WTC11 (cell line): ENCODE measurements at regions not wholly inside any gene's neighbourhood (a gene's known extent, or its start where the extent isn't known, plus 50 kb on each side); places are given as distances from the start of the nearest gene placed in this dataset.

Experiments
- IRF2 ChIP-seq: sonication (generic); formaldehyde crosslinking; IDR thresholded peaks from 2 replicates; pipeline ENCODE4 v1.8.0; 2022; ENCODE audit warnings: low read depth, missing genetic modification reagents, borderline replicate concordance
- KAT7 ChIP-seq: sonication (generic); formaldehyde crosslinking; IDR thresholded peaks from 2 replicates; pipeline ENCODE4 v1.8.1; 2023; ENCODE audit warnings: missing genetic modification reagents, mild to moderate bottlenecking, borderline replicate concordance
- NR1H2 ChIP-seq: sonication (generic); formaldehyde crosslinking; IDR thresholded peaks from 2 replicates; pipeline ENCODE4 v1.9.0; 2021; ENCODE audit warnings: mild to moderate bottlenecking, moderate library complexity, missing genetic modification reagents
- TEAD1 ChIP-seq: sonication (generic); formaldehyde crosslinking; IDR thresholded peaks from 2 replicates; pipeline ENCODE4 v1.8.0; 2022; ENCODE audit warnings: mild to moderate bottlenecking, missing genetic modification reagents
- ZNF219 ChIP-seq: sonication (generic); formaldehyde crosslinking; IDR thresholded peaks from 2 replicates; pipeline ENCODE4 v1.8.0; 2023; ENCODE audit warnings: missing genetic modification reagents, mild to moderate bottlenecking, borderline replicate concordance
- ZNF263 ChIP-seq: sonication (generic); formaldehyde crosslinking; IDR thresholded peaks from 2 replicates; pipeline ENCODE4 v1.8.1; 2022; ENCODE audit warnings: low read depth, mild to moderate bottlenecking, moderate library complexity, missing genetic modification reagents
- TF ChIP-seq, protein P1 (sequence below): fragments of 200-600 bp; IDR thresholded peaks from 2 replicates; pipeline ENCODE4 v1.8.0; 2022; ENCODE audit warnings: antibody characterized with exemption
- TF ChIP-seq, protein P2 (sequence below): sonication (generic); formaldehyde crosslinking; IDR thresholded peaks from 2 replicates; pipeline ENCODE4 v1.8.1; 2023; ENCODE audit warnings: mild to moderate bottlenecking, missing genetic modification reagents, borderline replicate concordance
- TF ChIP-seq, protein P3 (sequence below): sonication (generic); formaldehyde crosslinking; IDR thresholded peaks from 2 replicates; pipeline ENCODE4 v1.8.1; 2022; ENCODE audit warnings: low read depth, mild to moderate bottlenecking, moderate library complexity, missing genetic modification reagents, borderline replicate concordance
- TF ChIP-seq, protein P4 (sequence below): sonication (generic); formaldehyde crosslinking; IDR thresholded peaks from 2 replicates; pipeline ENCODE4 v1.8.1; 2023; ENCODE audit warnings: mild to moderate bottlenecking, moderate library complexity, missing genetic modification reagents

DNA sequence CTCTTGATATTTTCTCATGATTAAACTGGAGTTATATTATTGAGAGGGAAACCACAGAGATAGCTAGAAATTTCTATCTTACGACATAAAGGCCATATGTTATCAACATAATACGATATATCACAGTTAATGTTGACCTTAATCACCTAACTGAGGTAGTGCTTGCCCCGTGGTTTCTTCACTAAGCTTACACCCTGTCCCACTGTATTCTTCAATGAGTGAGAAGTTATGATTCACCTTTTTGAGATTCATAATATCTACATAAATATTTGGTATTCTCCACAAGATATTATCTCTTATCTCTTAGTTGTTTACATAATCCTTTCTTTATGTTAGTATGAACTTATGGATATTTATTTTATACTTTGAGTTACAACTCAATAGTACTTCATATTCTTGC lies 1714.1 kb downstream of the BRINP3 start:
- TF ChIP-seq, protein P1, sequence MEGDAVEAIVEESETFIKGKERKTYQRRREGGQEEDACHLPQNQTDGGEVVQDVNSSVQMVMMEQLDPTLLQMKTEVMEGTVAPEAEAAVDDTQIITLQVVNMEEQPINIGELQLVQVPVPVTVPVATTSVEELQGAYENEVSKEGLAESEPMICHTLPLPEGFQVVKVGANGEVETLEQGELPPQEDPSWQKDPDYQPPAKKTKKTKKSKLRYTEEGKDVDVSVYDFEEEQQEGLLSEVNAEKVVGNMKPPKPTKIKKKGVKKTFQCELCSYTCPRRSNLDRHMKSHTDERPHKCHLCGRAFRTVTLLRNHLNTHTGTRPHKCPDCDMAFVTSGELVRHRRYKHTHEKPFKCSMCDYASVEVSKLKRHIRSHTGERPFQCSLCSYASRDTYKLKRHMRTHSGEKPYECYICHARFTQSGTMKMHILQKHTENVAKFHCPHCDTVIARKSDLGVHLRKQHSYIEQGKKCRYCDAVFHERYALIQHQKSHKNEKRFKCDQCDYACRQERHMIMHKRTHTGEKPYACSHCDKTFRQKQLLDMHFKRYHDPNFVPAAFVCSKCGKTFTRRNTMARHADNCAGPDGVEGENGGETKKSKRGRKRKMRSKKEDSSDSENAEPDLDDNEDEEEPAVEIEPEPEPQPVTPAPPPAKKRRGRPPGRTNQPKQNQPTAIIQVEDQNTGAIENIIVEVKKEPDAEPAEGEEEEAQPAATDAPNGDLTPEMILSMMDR = no peak
- no peak for TF ChIP-seq ZNF219 (CRISPR knock-in tag)
- no peak for TF ChIP-seq TEAD1
- no peak for TF ChIP-seq KAT7 (CRISPR knock-in tag)
- TF ChIP-seq NR1H2 = no peak
- no peak for TF ChIP-seq ZNF263 (CRISPR knock-in tag)
- TF ChIP-seq, protein P2, sequence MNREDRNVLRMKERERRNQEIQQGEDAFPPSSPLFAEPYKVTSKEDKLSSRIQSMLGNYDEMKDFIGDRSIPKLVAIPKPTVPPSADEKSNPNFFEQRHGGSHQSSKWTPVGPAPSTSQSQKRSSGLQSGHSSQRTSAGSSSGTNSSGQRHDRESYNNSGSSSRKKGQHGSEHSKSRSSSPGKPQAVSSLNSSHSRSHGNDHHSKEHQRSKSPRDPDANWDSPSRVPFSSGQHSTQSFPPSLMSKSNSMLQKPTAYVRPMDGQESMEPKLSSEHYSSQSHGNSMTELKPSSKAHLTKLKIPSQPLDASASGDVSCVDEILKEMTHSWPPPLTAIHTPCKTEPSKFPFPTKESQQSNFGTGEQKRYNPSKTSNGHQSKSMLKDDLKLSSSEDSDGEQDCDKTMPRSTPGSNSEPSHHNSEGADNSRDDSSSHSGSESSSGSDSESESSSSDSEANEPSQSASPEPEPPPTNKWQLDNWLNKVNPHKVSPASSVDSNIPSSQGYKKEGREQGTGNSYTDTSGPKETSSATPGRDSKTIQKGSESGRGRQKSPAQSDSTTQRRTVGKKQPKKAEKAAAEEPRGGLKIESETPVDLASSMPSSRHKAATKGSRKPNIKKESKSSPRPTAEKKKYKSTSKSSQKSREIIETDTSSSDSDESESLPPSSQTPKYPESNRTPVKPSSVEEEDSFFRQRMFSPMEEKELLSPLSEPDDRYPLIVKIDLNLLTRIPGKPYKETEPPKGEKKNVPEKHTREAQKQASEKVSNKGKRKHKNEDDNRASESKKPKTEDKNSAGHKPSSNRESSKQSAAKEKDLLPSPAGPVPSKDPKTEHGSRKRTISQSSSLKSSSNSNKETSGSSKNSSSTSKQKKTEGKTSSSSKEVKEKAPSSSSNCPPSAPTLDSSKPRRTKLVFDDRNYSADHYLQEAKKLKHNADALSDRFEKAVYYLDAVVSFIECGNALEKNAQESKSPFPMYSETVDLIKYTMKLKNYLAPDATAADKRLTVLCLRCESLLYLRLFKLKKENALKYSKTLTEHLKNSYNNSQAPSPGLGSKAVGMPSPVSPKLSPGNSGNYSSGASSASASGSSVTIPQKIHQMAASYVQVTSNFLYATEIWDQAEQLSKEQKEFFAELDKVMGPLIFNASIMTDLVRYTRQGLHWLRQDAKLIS = no peak
- TF ChIP-seq, protein P3, sequence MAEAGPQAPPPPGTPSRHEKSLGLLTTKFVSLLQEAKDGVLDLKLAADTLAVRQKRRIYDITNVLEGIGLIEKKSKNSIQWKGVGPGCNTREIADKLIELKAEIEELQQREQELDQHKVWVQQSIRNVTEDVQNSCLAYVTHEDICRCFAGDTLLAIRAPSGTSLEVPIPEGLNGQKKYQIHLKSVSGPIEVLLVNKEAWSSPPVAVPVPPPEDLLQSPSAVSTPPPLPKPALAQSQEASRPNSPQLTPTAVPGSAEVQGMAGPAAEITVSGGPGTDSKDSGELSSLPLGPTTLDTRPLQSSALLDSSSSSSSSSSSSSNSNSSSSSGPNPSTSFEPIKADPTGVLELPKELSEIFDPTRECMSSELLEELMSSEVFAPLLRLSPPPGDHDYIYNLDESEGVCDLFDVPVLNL (CRISPR knock-in tag) = no peak
- no peak for TF ChIP-seq IRF2 (CRISPR knock-in tag)
- TF ChIP-seq, protein P4, sequence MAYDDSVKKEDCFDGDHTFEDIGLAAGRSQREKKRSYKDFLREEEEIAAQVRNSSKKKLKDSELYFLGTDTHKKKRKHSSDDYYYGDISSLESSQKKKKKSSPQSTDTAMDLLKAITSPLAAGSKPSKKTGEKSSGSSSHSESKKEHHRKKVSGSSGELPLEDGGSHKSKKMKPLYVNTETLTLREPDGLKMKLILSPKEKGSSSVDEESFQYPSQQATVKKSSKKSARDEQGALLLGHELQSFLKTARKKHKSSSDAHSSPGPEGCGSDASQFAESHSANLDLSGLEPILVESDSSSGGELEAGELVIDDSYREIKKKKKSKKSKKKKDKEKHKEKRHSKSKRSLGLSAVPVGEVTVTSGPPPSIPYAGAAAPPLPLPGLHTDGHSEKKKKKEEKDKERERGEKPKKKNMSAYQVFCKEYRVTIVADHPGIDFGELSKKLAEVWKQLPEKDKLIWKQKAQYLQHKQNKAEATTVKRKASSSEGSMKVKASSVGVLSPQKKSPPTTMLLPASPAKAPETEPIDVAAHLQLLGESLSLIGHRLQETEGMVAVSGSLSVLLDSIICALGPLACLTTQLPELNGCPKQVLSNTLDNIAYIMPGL = no peak
